ENCODE measurements at regions not wholly inside any gene's neighbourhood (a gene's known extent, or its start where the extent isn't known, plus 50 kb on each side); places are given as distances from the start of the nearest gene placed in this dataset.
"Not testable (repeated sequence)": the region's sequence is repeated elsewhere in the genome, so short reads cannot be mapped to it uniquely, and the experiment has no call there.

- DNase-seq (ENCODE audit: low read depth in 2 of 2): no peak
Measured at GRCh38 chr15:96896766-96897165, 566.3 kb downstream of the NR2F2 start.

- DNase-seq (ENCODE audit: low read depth in 2 of 2): no peak
Measured at GRCh38 chr15:96914081-96914480, 583.6 kb downstream of the NR2F2 start.

- no peak for DNase-seq (ENCODE audit: low read depth in 2 of 2)
Measured at GRCh38 chr15:96916750-96917149, 586.2 kb downstream of the NR2F2 start.

- no peak for DNase-seq (ENCODE audit: low read depth in 2 of 2)
Measured at GRCh38 chr15:96924570-96924969, 594.1 kb downstream of the NR2F2 start.

- DNase-seq (ENCODE audit: low read depth in 2 of 2): no peak
Measured at GRCh38 chr15:96947296-96948229, 617.1 kb downstream of the NR2F2 start.

- DNase-seq (ENCODE audit: low read depth in 2 of 2): no peak
Measured at GRCh38 chr15:96948981-96949380, 618.5 kb downstream of the NR2F2 start.

GRCh38 chr15:96958721-96959120 lies 628.2 kb downstream of the NR2F2 start:
- DNase-seq (ENCODE audit: low read depth in 2 of 2): no peak

GRCh38 chr15:96959501-96959900 lies 629.0 kb downstream of the NR2F2 start:
- DNase-seq (ENCODE audit: low read depth in 2 of 2): no peak

- no peak for DNase-seq (ENCODE audit: low read depth in 2 of 2)
Measured at GRCh38 chr15:96960711-96961480, 630.4 kb downstream of the NR2F2 start.

GRCh38 chr15:96966554-96966953 lies 636.1 kb downstream of the NR2F2 start:
- no peak for DNase-seq (ENCODE audit: low read depth in 2 of 2)

- DNase-seq (ENCODE audit: low read depth in 2 of 2): no peak
Measured at GRCh38 chr15:96969732-96970710, 639.5 kb downstream of the NR2F2 start.

- DNase-seq (ENCODE audit: low read depth in 2 of 2): no peak
Measured at GRCh38 chr15:96972201-96972600, 641.7 kb downstream of the NR2F2 start.

GRCh38 chr15:96974761-96975160 lies 644.3 kb downstream of the NR2F2 start:
- no peak for DNase-seq (ENCODE audit: low read depth in 2 of 2)

GRCh38 chr15:96977886-96978285 lies 647.4 kb downstream of the NR2F2 start:
- DNase-seq (ENCODE audit: low read depth in 2 of 2): no peak

- no peak for DNase-seq (ENCODE audit: low read depth in 2 of 2)
Measured at GRCh38 chr15:96978937-96979473, 648.5 kb downstream of the NR2F2 start.

- DNase-seq (ENCODE audit: low read depth in 2 of 2): not testable (repeated sequence)
Measured at GRCh38 chr15:96984121-96984671, 653.7 kb downstream of the NR2F2 start.

- no peak for DNase-seq (ENCODE audit: low read depth in 2 of 2)
Measured at GRCh38 chr15:96992817-96993216, 662.3 kb downstream of the NR2F2 start.

- no peak for DNase-seq (ENCODE audit: low read depth in 2 of 2)
Measured at GRCh38 chr15:96997538-96997937, 667.0 kb downstream of the NR2F2 start.

- no peak for DNase-seq (ENCODE audit: low read depth in 2 of 2)
Measured at GRCh38 chr15:97009031-97009431, 678.5 kb downstream of the NR2F2 start.

- no peak for DNase-seq (ENCODE audit: low read depth in 2 of 2)
Measured at GRCh38 chr15:97012986-97013385, 682.5 kb downstream of the NR2F2 start.

- DNase-seq (ENCODE audit: low read depth in 2 of 2): no peak
Measured at GRCh38 chr15:97013491-97013890, 683.0 kb downstream of the NR2F2 start.

All from activated CD8-positive, alpha-beta memory T cell treated with anti-CD3 and anti-CD28 coated beads for 4 hours (primary cell).